T-cell (primary cell): ENCODE measurements at regions not wholly inside any gene's neighbourhood (a gene's known extent, or its start where the extent isn't known, plus 50 kb on each side); places are given as distances from the start of the nearest gene placed in this dataset.

Experiments
- ATAC-seq, 4 experiments: fragments of 200-7000 bp in 3 of 4; fragments of 150-1000 bp in 1 of 4; cut with Tn5 transposase; replicated peaks in 1 of 4; 1 replicate in 3 of 4; 2 replicates in 1 of 4; pipeline ENCODE4 v1.10.0; 2021; ENCODE audit warnings: moderate library complexity in 3 of 4, mild to moderate bottlenecking in 2 of 4, moderate number of reproducible peaks in 1 of 4
- CTCF ChIA-PET, 2 donors: fragments of 300-600 bp; sonication (Branson Sonifier 250); formaldehyde crosslinking; loops; one replicate each; lab custom pipeline; 2022; ENCODE audit warnings: antibody characterized with exemption in 2 of 2; lab: Charles Lee
- POLR2A ChIA-PET, 2 donors: fragments of 300-600 bp; sonication (Branson Sonifier 250); formaldehyde crosslinking; loops; one replicate each; lab custom pipeline; 2022; ENCODE audit warnings: antibody characterized with exemption in 2 of 2; lab: Charles Lee
- DNase-seq, 35 experiments: peaks; one replicate each; pipeline versions ENCODE4 v3.0.0 to v3.0.0-alpha.2; 2013 to 2023
- H3K27ac ChIP-seq: one replicate; pipeline ENCODE4 v1.5.1; 2013; ENCODE audit warnings: low read length
- H3K27me3 ChIP-seq, 2 experiments: replicated peaks in 1 of 2; 1 replicate in 1 of 2; 2 replicates in 1 of 2; pipeline versions ENCODE4 v1.6.1 to v1.7.0; 2013; ENCODE audit warnings: low read length in 1 of 2, mixed read lengths in 1 of 2; ENCODE audit not compliant: control insufficient read depth in 2 of 2, insufficient read depth in 2 of 2; ENCODE audit errors: extremely low read depth in 1 of 2
- H3K36me3 ChIP-seq, 2 donors: 1 replicate in 1 of 2; 2 replicates in 1 of 2; pipeline versions ENCODE4 v1.6.1 to v1.7.0; 2013; ENCODE audit warnings: low read length in 1 of 2; ENCODE audit not compliant: control insufficient read depth in 2 of 2, insufficient read depth in 1 of 2; ENCODE audit errors: extremely low read depth in 1 of 2
- H3K4me1 ChIP-seq, 2 experiments: 1 replicate in 1 of 2; 2 replicates in 1 of 2; pipeline versions ENCODE4 v1.6.1 to v1.7.0; 2013; ENCODE audit warnings: low read length in 2 of 2, mixed read lengths in 1 of 2; ENCODE audit not compliant: insufficient read depth in 2 of 2, control insufficient read depth in 1 of 2; ENCODE audit errors: extremely low read depth in 1 of 2
- H3K4me3 ChIP-seq, 2 donors: 1 replicate in 1 of 2; 2 replicates in 1 of 2; pipeline versions ENCODE4 v1.5.1 to v1.7.0; 2013; ENCODE audit warnings: mild to moderate bottlenecking in 2 of 2, low read length in 1 of 2, moderate library complexity in 1 of 2; ENCODE audit not compliant: control insufficient read depth in 1 of 2; ENCODE audit errors: extremely low read depth in 1 of 2
- H3K9me3 ChIP-seq: 2 replicates; pipeline ENCODE4 v1.7.0; 2013
- H3K27ac Mint-ChIP-seq, 2 donors: one replicate each; pipeline ENCODE4 v1.8.0; 2020 to 2021; ENCODE audit warnings: mild to moderate bottlenecking in 2 of 2, mixed read lengths in 2 of 2
- H3K27me3 Mint-ChIP-seq, 2 donors: one replicate each; pipeline ENCODE4 v1.8.0; 2021 to 2022; ENCODE audit warnings: mixed read lengths in 2 of 2
- H3K36me3 Mint-ChIP-seq: one replicate; pipeline ENCODE4 v1.8.0; 2021; ENCODE audit warnings: mixed read lengths
- H3K4me1 Mint-ChIP-seq, 3 donors: one replicate each; pipeline ENCODE4 v1.8.0; 2020 to 2022; ENCODE audit warnings: mixed read lengths in 3 of 3, mild to moderate bottlenecking in 1 of 3
- H3K4me3 Mint-ChIP-seq, 3 donors: one replicate each; pipeline ENCODE4 v1.8.0; 2020 to 2022; ENCODE audit warnings: mild to moderate bottlenecking in 3 of 3, mixed read lengths in 3 of 3, moderate library complexity in 3 of 3
- H3K9me3 Mint-ChIP-seq, 3 donors: one replicate each; pipeline ENCODE4 v1.8.0; 2020 to 2022; ENCODE audit warnings: mixed read lengths in 3 of 3
- WGBS: methylation state at CpG from one replicate; pipeline ENCODE4 v1.1.5; 2013; ENCODE audit warnings: missing lambda C conversion rate; ENCODE audit not compliant: insufficient coverage; 5-methylcytosine and 5-hydroxymethylcytosine counted together

DNA sequence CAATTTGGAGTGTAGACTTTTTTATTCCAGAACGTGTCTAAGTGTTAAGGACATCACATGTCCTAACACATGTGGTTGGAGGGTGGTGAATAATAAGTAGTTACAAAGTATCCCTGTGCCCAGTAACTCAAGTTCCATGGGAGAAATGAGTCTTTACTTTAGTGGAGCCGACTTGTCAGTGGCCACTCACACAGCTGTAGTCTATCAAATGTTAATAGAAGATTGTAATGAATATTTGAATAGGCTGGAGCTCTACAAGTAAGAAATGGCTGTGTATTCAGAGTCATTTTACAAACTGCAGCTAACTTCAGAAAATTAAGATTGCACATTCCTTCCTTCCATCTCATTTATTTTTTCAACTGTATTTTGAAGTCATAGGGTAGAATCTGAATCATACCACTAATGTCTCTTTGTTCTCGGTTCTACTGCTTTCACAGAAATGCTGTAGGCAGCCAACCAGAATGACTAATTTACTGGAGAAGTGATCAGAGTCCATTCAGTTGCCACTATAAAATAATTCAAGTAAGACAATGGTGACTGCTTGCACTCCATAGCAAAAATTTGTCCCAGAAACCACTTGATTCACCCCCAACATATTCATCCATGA, 394.8 kb downstream of the NR2F1-AS1 start:
- no peaks in the 10 kb centered on the region for H3K4me1 Mint-ChIP-seq
- Histone ChIP-seq H3K9me3 (no peaks in the 10 kb centered on the region), H3K27ac (no peak overlapping the region), H3K36me3 (no peaks in the 10 kb centered on the region), H3K27me3 (no peaks in the 10 kb centered on the region), H3K4me3 (no peak overlapping the region), H3K4me1 (no peaks in the 10 kb centered on the region)
- no peaks in the 10 kb centered on the region for H3K27me3 Mint-ChIP-seq
- no peaks in the 10 kb centered on the region for H3K36me3 Mint-ChIP-seq
- ChIA-PET POLR2A (no interaction called here), CTCF (interaction anchor here in 1 of 2 donors (0.6 kb wide), 1 partner anchor 804 kb away, joined by 3 read pairs; no protein-coding TSS in a partner anchor)
- peaks cover 0 to 8% (median 4%) of the 10 kb centered on the region in 3 donors for H3K9me3 Mint-ChIP-seq
- no peak for ATAC-seq
- H3K4me3 Mint-ChIP-seq = no peak overlapping the region
- WGBS = no CpG with 5 or more reads among the region's 3 CpGs
- no peak for DNase-seq
- H3K27ac Mint-ChIP-seq = no peak overlapping the region

DNA sequence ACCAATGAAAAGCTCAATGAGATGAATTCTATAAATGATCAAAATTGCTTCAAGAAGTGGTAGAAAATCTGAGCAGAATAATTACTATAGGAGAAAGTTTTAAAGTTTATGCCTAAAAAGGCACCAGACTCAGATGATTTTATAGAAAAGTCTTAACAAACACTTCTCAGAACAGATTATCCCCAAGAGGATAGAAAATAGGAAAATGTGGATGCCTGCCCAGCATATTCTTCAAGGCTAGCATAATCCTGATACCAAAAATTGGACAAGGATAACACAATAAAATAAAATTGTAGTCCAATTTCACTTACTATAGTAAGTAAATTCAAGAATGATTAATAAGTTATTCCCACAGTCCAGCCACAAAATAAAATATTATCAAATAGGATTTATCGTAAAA, 397.0 kb downstream of the NR2F1-AS1 start:
- no peak for DNase-seq
- Histone ChIP-seq H3K27ac (no peak overlapping the region), H3K27me3 (no peaks in the 10 kb centered on the region), H3K4me1 (no peaks in the 10 kb centered on the region), H3K4me3 (no peak overlapping the region), H3K9me3 (no peaks in the 10 kb centered on the region), H3K36me3 (no peaks in the 10 kb centered on the region)
- Mint-ChIP-seq H3K9me3 (peaks cover 0 to 8% (median 4%) of the 10 kb centered on the region in 3 donors), H3K4me1 (no peaks in the 10 kb centered on the region), H3K27ac (no peak overlapping the region), H3K4me3 (no peak overlapping the region), H3K27me3 (no peaks in the 10 kb centered on the region), H3K36me3 (no peaks in the 10 kb centered on the region)
- CTCF ChIA-PET = no interaction called here
- POLR2A ChIA-PET = no interaction called here
- ATAC-seq = no peak
- no CpG with 5 or more reads among the region's 1 CpG for WGBS

DNA sequence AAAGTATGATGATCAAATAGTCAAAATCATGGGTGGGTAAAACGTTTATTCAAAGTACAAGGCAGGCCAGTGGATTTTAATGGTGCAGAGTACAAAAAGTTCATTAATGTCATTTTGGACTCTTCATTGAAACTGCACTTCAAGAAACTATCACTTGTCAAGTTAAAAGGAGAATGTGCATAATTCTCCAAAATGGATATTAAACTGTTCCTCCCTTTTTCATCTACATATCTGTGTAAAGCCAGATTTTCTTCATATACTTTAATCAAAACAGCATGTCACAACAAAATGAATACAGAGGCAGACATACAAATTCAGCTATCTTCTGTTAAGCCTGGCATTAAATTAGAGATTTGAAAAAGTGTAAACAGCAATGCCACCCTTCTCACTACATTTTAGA, 401.6 kb downstream of the NR2F1-AS1 start:
- H3K27ac ChIP-seq = no peak overlapping the region
- DNase-seq = no peak
- H3K27me3 Mint-ChIP-seq = no peaks in the 10 kb centered on the region
- no peak for ATAC-seq
- no peaks in the 10 kb centered on the region for H3K36me3 Mint-ChIP-seq
- no peaks in the 10 kb centered on the region for H3K4me1 ChIP-seq
- no peaks in the 10 kb centered on the region for H3K36me3 ChIP-seq
- peaks cover 0 to 4% (median 0%) of the 10 kb centered on the region in 3 donors for H3K9me3 Mint-ChIP-seq
- H3K4me3 ChIP-seq = no peak overlapping the region
- CTCF ChIA-PET = no interaction called here
- H3K4me1 Mint-ChIP-seq = no peaks in the 10 kb centered on the region
- POLR2A ChIA-PET = no interaction called here
- no peak overlapping the region for H3K4me3 Mint-ChIP-seq
- no peaks in the 10 kb centered on the region for H3K9me3 ChIP-seq
- no peak overlapping the region for H3K27ac Mint-ChIP-seq
- no CpG with 5 or more reads among the region's 1 CpG for WGBS
- no peaks in the 10 kb centered on the region for H3K27me3 ChIP-seq

DNA sequence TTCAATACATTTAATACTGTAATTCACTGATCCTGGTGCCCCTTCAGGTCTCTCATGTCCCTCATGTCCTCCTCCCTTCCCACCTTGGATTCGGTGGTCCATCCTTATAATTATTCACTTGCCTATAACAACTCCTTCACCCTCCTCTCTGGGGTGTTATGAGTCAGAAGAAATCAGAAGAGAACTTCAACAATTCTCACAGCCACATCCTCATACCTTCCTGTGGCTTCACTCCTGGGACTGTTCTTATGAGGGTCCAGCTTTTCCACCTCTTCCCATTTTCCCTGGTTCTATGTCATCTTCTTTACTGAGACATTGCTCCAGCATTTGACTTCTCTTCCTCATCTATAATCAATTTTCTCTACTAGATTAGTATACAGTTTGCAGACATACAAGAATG, 406.1 kb downstream of the NR2F1-AS1 start:
- Histone ChIP-seq H3K4me1 (no peaks in the 10 kb centered on the region), H3K36me3 (no peaks in the 10 kb centered on the region), H3K9me3 (no peaks in the 10 kb centered on the region), H3K4me3 (no peak overlapping the region), H3K27ac (no peak overlapping the region), H3K27me3 (no peaks in the 10 kb centered on the region)
- CTCF ChIA-PET = no interaction called here
- no peaks in the 10 kb centered on the region for H3K36me3 Mint-ChIP-seq
- DNase-seq = no peak
- peaks cover 0 to 4% (median 0%) of the 10 kb centered on the region in 3 donors for H3K9me3 Mint-ChIP-seq
- no peak for ATAC-seq
- H3K27ac Mint-ChIP-seq = no peak overlapping the region
- H3K27me3 Mint-ChIP-seq = no peaks in the 10 kb centered on the region
- no peaks in the 10 kb centered on the region for H3K4me1 Mint-ChIP-seq
- POLR2A ChIA-PET = no interaction called here
- no CpG with 5 or more reads among the region's 1 CpG for WGBS
- H3K4me3 Mint-ChIP-seq = no peak overlapping the region

DNA sequence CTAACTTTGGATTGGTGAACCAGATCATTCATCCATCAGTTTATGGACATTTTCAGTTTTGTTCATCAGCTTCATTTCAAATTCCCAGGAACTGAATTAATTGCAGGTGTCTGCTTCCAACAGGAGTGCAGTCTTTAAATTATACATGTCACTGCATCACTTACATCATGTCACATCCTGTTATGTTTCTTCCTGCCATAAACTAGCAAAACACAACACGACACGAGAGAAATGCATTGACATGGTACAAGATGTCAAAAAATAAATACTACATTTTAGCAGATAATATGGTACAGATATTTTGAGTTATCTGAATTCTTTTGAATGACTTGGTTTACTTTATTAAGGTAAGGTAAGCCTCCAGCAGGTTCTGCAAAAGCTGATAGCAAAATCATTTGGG, 415.5 kb downstream of the NR2F1-AS1 start:
- Histone ChIP-seq H3K4me1 (no peaks in the 10 kb centered on the region), H3K36me3 (no peaks in the 10 kb centered on the region), H3K9me3 (no peaks in the 10 kb centered on the region), H3K27ac (no peak overlapping the region), H3K27me3 (no peaks in the 10 kb centered on the region), H3K4me3 (no peak overlapping the region)
- no peak overlapping the region for H3K27ac Mint-ChIP-seq
- no peak for ATAC-seq
- WGBS = no CpG with 5 or more reads among the region's 2 CpGs
- ChIA-PET CTCF (no interaction called here), POLR2A (no interaction called here)
- no peak overlapping the region for H3K4me3 Mint-ChIP-seq
- H3K4me1 Mint-ChIP-seq = no peaks in the 10 kb centered on the region
- DNase-seq = no peak
- no peaks in the 10 kb centered on the region for H3K27me3 Mint-ChIP-seq
- H3K36me3 Mint-ChIP-seq = no peaks in the 10 kb centered on the region
- peaks cover 1 to 12% (median 8%) of the 10 kb centered on the region in 3 donors for H3K9me3 Mint-ChIP-seq

DNA sequence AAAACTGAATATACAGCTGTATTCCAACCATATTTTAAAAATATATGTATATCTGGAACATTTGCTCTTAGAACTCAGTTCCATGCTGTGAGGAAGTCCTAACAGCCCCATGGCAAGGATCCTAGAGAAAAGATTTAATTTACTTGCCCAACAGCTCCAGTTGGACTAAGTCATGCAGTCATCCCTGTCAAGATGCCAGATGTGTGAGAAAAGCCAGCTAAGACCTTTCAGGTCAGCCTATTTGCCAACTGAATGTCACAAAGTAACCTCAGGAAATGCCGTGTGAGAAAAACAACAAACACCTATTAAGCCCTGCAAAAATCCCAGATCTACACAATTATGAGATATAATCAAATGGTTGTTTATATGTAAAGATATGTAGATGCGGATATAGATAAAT, 416.3 kb downstream of the NR2F1-AS1 start:
- no peaks in the 10 kb centered on the region for H3K36me3 Mint-ChIP-seq
- no peaks in the 10 kb centered on the region for H3K4me1 ChIP-seq
- H3K27me3 Mint-ChIP-seq = no peaks in the 10 kb centered on the region
- H3K9me3 ChIP-seq = no peaks in the 10 kb centered on the region
- H3K4me3 ChIP-seq = no peak overlapping the region
- H3K9me3 Mint-ChIP-seq = peaks cover 1 to 12% (median 8%) of the 10 kb centered on the region in 3 donors
- CTCF ChIA-PET = no interaction called here
- no peak overlapping the region for H3K27ac Mint-ChIP-seq
- POLR2A ChIA-PET = no interaction called here
- ATAC-seq (no peak), DNase-seq (no peak)
- H3K27me3 ChIP-seq = no peaks in the 10 kb centered on the region
- H3K4me3 Mint-ChIP-seq = no peak overlapping the region
- no peaks in the 10 kb centered on the region for H3K4me1 Mint-ChIP-seq
- no CpG with 5 or more reads among the region's 2 CpGs for WGBS
- no peaks in the 10 kb centered on the region for H3K36me3 ChIP-seq
- H3K27ac ChIP-seq = no peak overlapping the region
